Endothelial cell of umbilical vein (primary cell): ENCODE measurements at regions not wholly inside any gene's neighbourhood (a gene's known extent, or its start where the extent isn't known, plus 50 kb on each side); places are given as distances from the start of the nearest gene placed in this dataset.

Source experiments
- BruUV-seq: library from RNA; stranded (reverse); fragments of 400-500 nt; replicated peaks from 2 replicates; lab custom pipeline; 2021; lab: Mats Ljungman, UMichigan
- CTCF ChIA-PET: fragments of 300-600, 350-600 bp; sonication (Branson Sonifier 250); formaldehyde crosslinking; loops from one replicate; lab custom pipeline; 2021; ENCODE audit warnings: antibody characterized with exemption, inconsistent platforms; lab: Charles Lee
- POLR2A ChIA-PET: fragments of 300-600, 350-600 bp; sonication (Branson Sonifier 250); formaldehyde crosslinking; loops from one replicate; lab custom pipeline; 2021; ENCODE audit warnings: antibody characterized with exemption, inconsistent platforms; lab: Charles Lee
- DNase-seq: peaks from one replicate; pipeline ENCODE4 v3.0.0-alpha.2; 2011; ENCODE audit warnings: low read depth, low spot score
- FAIRE-seq: peaks from 2 replicates; lab custom pipeline; 2011; peaks lifted over from hg19 to GRCh38; lab: Jason Lieb, UNC
- H2AFZ ChIP-seq: 2 replicates; pipeline ENCODE4 v1.6.0; 2012; ENCODE audit warnings: low read depth, low read length, control low read depth, inconsistent platforms
- H3K27ac ChIP-seq: 2 replicates; pipeline ENCODE4 v1.5.1; 2011; ENCODE audit warnings: low read depth, mild to moderate bottlenecking, control low read depth, low read length, moderate library complexity; ENCODE audit not compliant: insufficient read depth
- H3K27me3 ChIP-seq, 2 experiments: 2 replicates each; pipeline versions ENCODE4 v1.6.0 to v1.6.1; 2011; ENCODE audit warnings: low read length in 2 of 2, mixed read lengths in 1 of 2; ENCODE audit not compliant: control insufficient read depth in 2 of 2, insufficient read depth in 2 of 2
- H3K36me3 ChIP-seq, 2 experiments: 2 replicates in 1 of 2; 3 replicates in 1 of 2; pipeline ENCODE4 v1.5.1; 2011; ENCODE audit warnings: low read length in 2 of 2, mild to moderate bottlenecking in 1 of 2, moderate library complexity in 1 of 2; ENCODE audit not compliant: control insufficient read depth in 2 of 2, insufficient read depth in 2 of 2; ENCODE audit errors: extremely low read depth in 1 of 2
- H3K4me1 ChIP-seq: 3 replicates; pipeline ENCODE4 v1.5.1; 2011; ENCODE audit warnings: mild to moderate bottlenecking, low read length; ENCODE audit not compliant: control insufficient read depth, insufficient read depth; ENCODE audit errors: extremely low read depth
- H3K4me2 ChIP-seq: 2 replicates; pipeline ENCODE4 v1.6.1; 2011; ENCODE audit warnings: low read length, control low read depth, mixed read lengths; ENCODE audit not compliant: insufficient read depth
- H3K4me3 ChIP-seq, 3 experiments: fragments of 200-600 bp in 1 of 3; sonication (generic), shearing (Covaris generic) in 1 of 3; replicated peaks in 1 of 3; 2 replicates each; pipeline ENCODE4 v1.5.1; 2011 to 2016; ENCODE audit warnings: control low read depth in 3 of 3, low read length in 3 of 3, mild to moderate bottlenecking in 2 of 3, inconsistent platforms in 1 of 3, low read depth in 1 of 3, moderate library complexity in 1 of 3; ENCODE audit not compliant: insufficient read depth in 1 of 3
- H3K79me2 ChIP-seq: 2 replicates; pipeline ENCODE4 v1.6.0; 2012; ENCODE audit warnings: low read length, inconsistent platforms; ENCODE audit not compliant: control insufficient read depth, insufficient read depth
- H3K9ac ChIP-seq: replicated peaks from 2 replicates; pipeline ENCODE3; 2011; ENCODE audit warnings: low read length, control low read depth; ENCODE audit not compliant: insufficient read depth; ENCODE audit errors: extremely low read depth
- H3K9me1 ChIP-seq: replicated peaks from 3 replicates; pipeline ENCODE4 v1.6.0; 2011; ENCODE audit warnings: mild to moderate bottlenecking, low read length; ENCODE audit not compliant: control insufficient read depth, insufficient read depth; ENCODE audit errors: extremely low read depth
- H3K9me3 ChIP-seq: replicated peaks from 2 replicates; pipeline ENCODE4 v1.5.1; 2012; ENCODE audit warnings: low read length, inconsistent platforms; ENCODE audit not compliant: control insufficient read depth, insufficient read depth
- H4K20me1 ChIP-seq: replicated peaks from 2 replicates; pipeline ENCODE3; 2011; ENCODE audit warnings: mild to moderate bottlenecking, low read length; ENCODE audit not compliant: control insufficient read depth, insufficient read depth; ENCODE audit errors: extremely low read depth
- EZH2 ChIP-seq: IDR thresholded peaks from 2 replicates; pipeline ENCODE4 v1.6.1; 2012; ENCODE audit warnings: borderline replicate concordance, low read depth, mild to moderate bottlenecking, moderate library complexity, low read length, inconsistent platforms; ENCODE audit not compliant: severe bottlenecking
- FOS ChIP-seq: IDR thresholded peaks from 2 replicates; pipeline ENCODE4 v1.6.1; 2011; ENCODE audit warnings: mild to moderate bottlenecking, low read length, moderate library complexity, borderline replicate concordance; ENCODE audit not compliant: insufficient read depth
- GATA2 ChIP-seq: IDR thresholded peaks from 2 replicates; pipeline ENCODE4 v1.7.0; 2011; ENCODE audit warnings: low read depth, mild to moderate bottlenecking, moderate library complexity, mixed read lengths, low read length; ENCODE audit not compliant: insufficient read length, insufficient read depth
- JUN ChIP-seq: IDR thresholded peaks from 2 replicates; pipeline ENCODE4 v1.6.1; 2011; ENCODE audit warnings: borderline replicate concordance, low read depth; ENCODE audit not compliant: insufficient read length, insufficient read depth
- MYC ChIP-seq: IDR thresholded peaks from one replicate; pipeline ENCODE4 v1.6.1; 2011; ENCODE audit warnings: mild to moderate bottlenecking, low read depth, low read length
- POLR2A ChIP-seq: IDR thresholded peaks from 2 replicates; pipeline ENCODE4 v1.6.1; 2012; ENCODE audit warnings: low read depth, mild to moderate bottlenecking, control low read depth, low read length
- POLR2AphosphoS5 ChIP-seq: IDR thresholded peaks from 2 replicates; pipeline ENCODE4 v1.6.1; 2012; ENCODE audit warnings: low read depth, mild to moderate bottlenecking, control low read depth, low read length, moderate library complexity; ENCODE audit not compliant: insufficient read depth
- dilution Hi-C: fragments of 300-500 bp; cut with MboI; formaldehyde crosslinking; loops from one replicate; pipeline ENCODE4 v1.15.0; 2019; ENCODE audit warnings: low sequenced_read_pairs; ENCODE audit not compliant: extremely low pct_ligation_motif_present
- intact Hi-C: fragments of 100-400 bp; cut with micrococcal nuclease; formaldehyde crosslinking; loops from one replicate; pipeline ENCODE4 v1.10.0; 2022
- TF ChIP-seq, protein P1 (sequence below): IDR thresholded peaks from 2 replicates; pipeline ENCODE4 v1.6.1; 2011; ENCODE audit not compliant: insufficient read depth, insufficient read length
- TF ChIP-seq, protein P2 (sequence below), 2 donors: IDR thresholded peaks; 1 replicate in 1 of 2; 2 replicates in 1 of 2; pipeline ENCODE4 v1.5.1; 2011; ENCODE audit warnings: low read length in 2 of 2, mild to moderate bottlenecking in 2 of 2, moderate library complexity in 2 of 2, control low read depth in 1 of 2, inconsistent platforms in 1 of 2, low read depth in 1 of 2; ENCODE audit not compliant: insufficient read depth in 1 of 2; ENCODE audit errors: extremely low read depth in 1 of 2

DNA sequence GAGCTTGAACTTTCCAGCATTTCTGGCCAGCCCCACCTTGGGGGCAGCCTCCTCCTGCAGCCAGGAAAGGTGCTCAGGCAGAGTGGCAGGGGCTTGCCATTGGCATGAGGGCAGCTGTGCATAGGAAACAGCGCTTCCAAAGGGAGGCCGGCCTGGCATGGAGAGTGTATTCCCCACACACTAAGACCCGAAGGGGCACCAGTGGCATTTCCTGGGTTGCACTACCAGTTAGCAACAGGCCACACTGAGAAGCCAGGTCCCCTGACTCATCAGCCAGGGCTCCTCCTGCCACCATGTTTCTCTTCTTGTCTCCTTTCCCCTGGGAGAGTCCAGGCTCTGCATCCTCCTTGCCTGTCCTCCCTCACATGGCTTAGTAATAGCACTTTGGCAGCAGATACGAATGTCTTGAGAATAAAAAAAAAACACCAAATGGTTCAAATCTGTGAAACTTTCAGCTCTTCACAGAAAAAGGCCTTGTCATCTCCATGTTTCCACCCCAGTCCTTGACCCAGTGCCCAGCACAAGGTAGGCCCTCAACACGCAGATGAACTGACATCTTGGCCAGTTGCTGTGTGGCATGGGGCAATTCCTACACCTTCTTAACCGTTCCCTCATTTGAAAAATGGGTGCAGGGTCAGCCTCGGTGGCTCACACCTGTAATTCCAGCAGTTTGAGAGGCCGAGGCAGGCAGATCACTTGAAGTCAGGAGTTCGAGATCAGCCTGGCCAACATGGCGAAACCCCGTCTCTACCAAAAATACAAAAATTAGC lies 180.4 kb downstream of the SMAD6 start:
- ChIA-PET POLR2A (no interaction called here), CTCF (interaction anchor here (1.0 kb wide), 1 partner anchor 93 kb away, joined by 3 read pairs; no protein-coding TSS in a partner anchor)
- H3K27me3 ChIP-seq: no peaks in the 10 kb centered on the region
- H3K4me3 ChIP-seq: no peak overlapping the region
- H3K27ac ChIP-seq: peak overlapping the region; percentile 23
- no peak overlapping the region for H3K9ac ChIP-seq
- peak overlapping the region; percentile 20 for H2AFZ ChIP-seq
- no peaks in the 10 kb centered on the region for H3K9me3 ChIP-seq
- DNase-seq (peak; percentile 42), FAIRE-seq (no peak)
- intact Hi-C loops (loop anchor here (1.0 kb wide), 1 partner anchor 21 kb away; no protein-coding TSS in a partner anchor), dilution Hi-C loops (no loop called here)
- no peaks in the 10 kb centered on the region for H3K9me1 ChIP-seq
- no peak for TF ChIP-seq JUN
- TF ChIP-seq, protein P1, sequence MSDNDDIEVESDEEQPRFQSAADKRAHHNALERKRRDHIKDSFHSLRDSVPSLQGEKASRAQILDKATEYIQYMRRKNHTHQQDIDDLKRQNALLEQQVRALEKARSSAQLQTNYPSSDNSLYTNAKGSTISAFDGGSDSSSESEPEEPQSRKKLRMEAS: no peak
- no peak for TF ChIP-seq MYC
- no peak for TF ChIP-seq EZH2
- peaks cover 32% of the 10 kb centered on the region for H3K4me1 ChIP-seq
- H4K20me1 ChIP-seq: no peaks in the 10 kb centered on the region
- H3K79me2 ChIP-seq: no peaks in the 10 kb centered on the region
- no peak overlapping the region for H3K4me2 ChIP-seq
- no peaks in the 10 kb centered on the region for H3K36me3 ChIP-seq
- BruUV-seq: no TSS peak

DNA sequence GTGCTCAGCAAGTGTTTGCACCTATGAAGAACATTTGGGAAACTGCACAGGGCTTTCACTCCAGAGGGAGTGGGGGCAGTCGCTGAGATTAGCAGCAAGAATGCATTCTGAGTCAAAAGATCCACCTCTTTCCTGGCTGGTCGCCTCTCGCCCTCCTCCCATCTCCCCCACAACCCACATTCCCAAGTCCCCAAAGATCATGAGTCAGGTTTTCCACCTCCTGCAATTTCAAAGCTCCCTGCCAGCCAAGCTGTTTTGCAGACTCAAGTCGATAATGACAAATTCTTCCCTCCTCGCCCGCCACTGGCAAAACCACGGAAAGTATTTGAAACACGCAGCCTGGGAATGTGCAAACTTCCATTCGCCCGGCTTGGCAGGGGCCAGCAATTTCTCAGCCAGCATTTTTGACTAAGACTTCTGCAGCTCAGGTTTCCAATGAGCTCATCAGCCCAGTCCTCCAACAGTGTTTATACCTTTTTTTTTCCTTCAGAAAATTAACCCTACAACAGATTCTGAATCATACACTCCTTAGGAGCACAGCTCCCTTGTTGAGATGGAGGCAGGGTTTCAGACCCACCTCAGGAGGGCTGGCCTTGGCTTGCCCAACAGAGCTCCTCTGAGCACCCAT lies 181.4 kb downstream of the SMAD6 start:
- Histone ChIP-seq H3K4me1 (peaks cover 25% of the 10 kb centered on the region), H3K27ac (peak overlapping the region; percentile 78), H3K4me2 (peak overlapping the region; percentile 55), H3K79me2 (no peaks in the 10 kb centered on the region), H3K4me3 (no peak overlapping the region), H3K9me1 (no peaks in the 10 kb centered on the region), H2AFZ (peak overlapping the region; percentile 62), H4K20me1 (no peaks in the 10 kb centered on the region), H3K27me3 (no peaks in the 10 kb centered on the region), H3K9me3 (no peaks in the 10 kb centered on the region), H3K36me3 (no peaks in the 10 kb centered on the region), H3K9ac (peak overlapping the region; percentile 64)
- DNase-seq (peak; percentile 99), FAIRE-seq (peak; percentile 97)
- intact Hi-C loops (loop anchor here (1.0 kb wide), 1 partner anchor 20 kb away; no protein-coding TSS in a partner anchor), dilution Hi-C loops (no loop called here)
- ChIA-PET POLR2A (no interaction called here), CTCF (interaction anchor here (0.7 to 1.7 kb wide), 12 partner anchors 9 to 265 kb away, joined by 3 to 30 read pairs (median 3); no protein-coding TSS in a partner anchor)
- TF ChIP-seq MYC (no peak), POLR2A (no peak), JUN (peak; percentile 78), EZH2 (no peak), POLR2AphosphoS5 (peak; percentile 59), GATA2 (no peak), FOS (peak; percentile 74)
- TF ChIP-seq, protein P1: no peak
- TF ChIP-seq, protein P2, sequence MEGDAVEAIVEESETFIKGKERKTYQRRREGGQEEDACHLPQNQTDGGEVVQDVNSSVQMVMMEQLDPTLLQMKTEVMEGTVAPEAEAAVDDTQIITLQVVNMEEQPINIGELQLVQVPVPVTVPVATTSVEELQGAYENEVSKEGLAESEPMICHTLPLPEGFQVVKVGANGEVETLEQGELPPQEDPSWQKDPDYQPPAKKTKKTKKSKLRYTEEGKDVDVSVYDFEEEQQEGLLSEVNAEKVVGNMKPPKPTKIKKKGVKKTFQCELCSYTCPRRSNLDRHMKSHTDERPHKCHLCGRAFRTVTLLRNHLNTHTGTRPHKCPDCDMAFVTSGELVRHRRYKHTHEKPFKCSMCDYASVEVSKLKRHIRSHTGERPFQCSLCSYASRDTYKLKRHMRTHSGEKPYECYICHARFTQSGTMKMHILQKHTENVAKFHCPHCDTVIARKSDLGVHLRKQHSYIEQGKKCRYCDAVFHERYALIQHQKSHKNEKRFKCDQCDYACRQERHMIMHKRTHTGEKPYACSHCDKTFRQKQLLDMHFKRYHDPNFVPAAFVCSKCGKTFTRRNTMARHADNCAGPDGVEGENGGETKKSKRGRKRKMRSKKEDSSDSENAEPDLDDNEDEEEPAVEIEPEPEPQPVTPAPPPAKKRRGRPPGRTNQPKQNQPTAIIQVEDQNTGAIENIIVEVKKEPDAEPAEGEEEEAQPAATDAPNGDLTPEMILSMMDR (IDR thresholded peaks at IDR 0.05; ENCODE audit: extremely low read depth in 1 of 2, insufficient read depth in 1 of 2, low read depth in 1 of 2, low read length in 2 of 2): no peak
- no TSS peak for BruUV-seq
